GM10266 (cell line): ENCODE measurements at regions not wholly inside any gene's neighbourhood (a gene's known extent, or its start where the extent isn't known, plus 50 kb on each side); places are given as distances from the start of the nearest gene placed in this dataset.

Source experiments
- DNase-seq: peaks from one replicate; pipeline ENCODE4 v3.0.0; 2012; ENCODE audit errors: extremely low spot score
- TF ChIP-seq, protein P1 (sequence below): IDR thresholded peaks from 2 replicates; pipeline ENCODE4 v1.5.1; 2012; ENCODE audit warnings: mild to moderate bottlenecking, low read depth; ENCODE audit not compliant: control insufficient read depth, insufficient read depth; ENCODE audit errors: missing control alignments

DNA sequence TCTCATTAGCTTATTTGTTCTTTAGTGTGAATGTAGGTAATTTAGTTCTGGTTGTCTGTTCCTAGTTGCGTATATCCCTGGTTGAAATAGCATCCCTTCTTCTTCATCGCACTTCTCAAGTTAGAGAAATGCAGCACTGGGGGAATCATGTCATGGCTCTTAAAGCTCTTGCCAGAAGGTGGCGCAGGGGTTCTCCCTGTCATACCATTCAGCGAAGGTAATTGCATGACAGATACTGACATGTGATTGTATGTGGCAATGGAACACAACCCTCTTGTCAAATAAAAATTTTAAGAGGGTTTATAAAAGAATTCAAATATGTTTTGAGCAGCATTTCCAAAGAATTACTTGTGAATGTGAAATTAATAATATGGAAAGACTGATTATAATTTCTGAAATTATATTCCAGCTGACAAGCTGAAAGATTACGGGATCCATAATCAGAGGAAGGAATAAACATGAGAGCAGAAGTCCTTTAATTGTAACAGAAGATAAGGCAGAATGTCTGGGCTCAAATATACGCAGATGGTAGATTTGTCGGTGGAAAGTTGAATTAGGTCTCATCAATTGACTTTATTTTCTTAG lies 411.7 kb downstream of the DSEL start:
- DNase-seq = no peak
- TF ChIP-seq, protein P1, sequence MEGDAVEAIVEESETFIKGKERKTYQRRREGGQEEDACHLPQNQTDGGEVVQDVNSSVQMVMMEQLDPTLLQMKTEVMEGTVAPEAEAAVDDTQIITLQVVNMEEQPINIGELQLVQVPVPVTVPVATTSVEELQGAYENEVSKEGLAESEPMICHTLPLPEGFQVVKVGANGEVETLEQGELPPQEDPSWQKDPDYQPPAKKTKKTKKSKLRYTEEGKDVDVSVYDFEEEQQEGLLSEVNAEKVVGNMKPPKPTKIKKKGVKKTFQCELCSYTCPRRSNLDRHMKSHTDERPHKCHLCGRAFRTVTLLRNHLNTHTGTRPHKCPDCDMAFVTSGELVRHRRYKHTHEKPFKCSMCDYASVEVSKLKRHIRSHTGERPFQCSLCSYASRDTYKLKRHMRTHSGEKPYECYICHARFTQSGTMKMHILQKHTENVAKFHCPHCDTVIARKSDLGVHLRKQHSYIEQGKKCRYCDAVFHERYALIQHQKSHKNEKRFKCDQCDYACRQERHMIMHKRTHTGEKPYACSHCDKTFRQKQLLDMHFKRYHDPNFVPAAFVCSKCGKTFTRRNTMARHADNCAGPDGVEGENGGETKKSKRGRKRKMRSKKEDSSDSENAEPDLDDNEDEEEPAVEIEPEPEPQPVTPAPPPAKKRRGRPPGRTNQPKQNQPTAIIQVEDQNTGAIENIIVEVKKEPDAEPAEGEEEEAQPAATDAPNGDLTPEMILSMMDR = peak; percentile 70

DNA sequence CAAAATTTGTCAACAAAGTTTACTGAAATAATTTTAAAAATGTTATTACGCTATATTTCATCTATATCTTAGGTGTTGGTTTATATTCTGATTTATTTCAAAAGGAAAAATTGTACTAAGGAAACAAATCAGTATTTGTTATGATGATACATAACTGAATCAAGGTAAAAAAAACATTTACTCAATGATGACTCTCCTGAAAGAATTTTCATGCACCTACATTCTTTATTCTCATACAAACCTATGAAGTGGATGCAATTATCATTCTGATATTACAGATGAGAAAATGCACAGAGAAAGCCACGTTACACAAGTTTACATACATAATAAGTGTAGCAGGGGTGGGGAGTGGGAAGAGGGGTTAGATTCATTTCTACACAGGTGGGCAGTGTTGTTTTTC lies 422.4 kb downstream of the DSEL start:
- no peak for DNase-seq
- TF ChIP-seq, protein P1 = no peak

DNA sequence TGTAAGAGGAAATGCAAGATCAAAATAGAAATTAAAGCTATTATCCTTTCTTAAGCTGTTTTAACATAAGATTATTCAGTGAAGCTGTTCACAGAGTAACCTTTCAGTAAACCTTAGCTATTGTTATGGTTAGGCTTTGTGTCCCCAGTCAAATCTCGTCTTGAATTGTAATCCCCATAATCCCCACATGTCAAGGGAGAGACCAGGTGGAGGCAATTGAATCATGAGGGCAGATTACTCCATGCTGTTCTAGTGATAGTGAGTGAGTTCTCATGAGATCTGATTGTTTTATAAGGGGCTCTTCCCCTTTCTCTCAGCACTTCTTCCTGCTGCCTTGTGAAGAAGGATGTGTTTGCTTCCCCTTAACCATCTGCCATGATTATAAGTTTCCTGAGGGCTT lies 424.4 kb downstream of the DSEL start:
- TF ChIP-seq, protein P1 = no peak
- no peak for DNase-seq

DNA sequence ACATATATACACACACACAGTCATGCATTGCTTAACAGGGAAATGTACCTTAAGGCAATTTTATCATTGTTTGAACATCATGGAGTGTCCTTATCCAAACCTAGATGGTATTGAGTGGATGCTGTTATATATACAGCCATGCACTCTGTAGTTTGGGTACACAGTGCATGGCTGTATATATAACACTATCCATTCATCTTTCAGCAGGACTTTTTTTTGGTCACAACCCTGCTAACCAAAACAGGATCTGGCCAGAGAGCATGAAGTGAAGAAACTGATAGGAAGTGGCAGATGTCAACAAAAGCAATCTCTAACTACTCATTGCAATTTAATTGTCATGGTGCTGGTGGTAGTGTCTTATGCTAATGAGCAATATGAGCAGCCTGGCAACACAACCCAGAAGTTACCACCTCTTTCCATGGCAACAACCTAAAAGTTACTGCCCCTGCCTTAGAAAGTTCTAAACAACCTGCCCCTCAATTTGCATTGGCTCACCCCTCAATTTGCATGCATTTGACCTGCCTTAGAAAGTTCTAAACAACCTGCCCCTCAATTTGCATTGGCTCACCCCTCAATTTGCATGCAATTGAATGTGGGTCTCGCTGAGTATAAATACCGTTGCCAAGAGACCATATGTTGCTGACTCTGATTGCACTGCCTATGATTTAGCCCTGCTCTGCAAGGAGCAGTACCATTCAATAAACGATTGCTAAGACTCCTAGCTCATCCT lies 434.9 kb downstream of the DSEL start:
- no peak for DNase-seq
- TF ChIP-seq, protein P1 = no peak

DNA sequence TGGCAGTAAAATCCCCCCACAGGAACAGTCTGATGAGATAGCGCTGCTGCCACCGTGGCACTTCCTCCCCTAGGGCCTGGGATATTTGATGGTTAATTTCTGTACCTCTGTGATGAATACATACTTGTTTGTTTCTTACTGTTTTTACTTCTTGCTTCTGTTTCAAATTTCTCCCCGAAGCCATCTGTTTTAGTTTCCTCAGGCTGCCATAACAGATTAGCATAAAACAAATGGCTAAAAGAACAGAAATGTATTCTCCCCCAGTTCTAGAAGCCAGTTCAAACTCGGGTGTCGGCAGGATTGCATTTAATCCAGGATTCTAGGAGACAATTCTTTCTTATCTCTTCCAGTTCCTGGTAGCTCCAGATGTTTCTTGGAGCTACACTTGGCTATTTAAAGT lies 435.9 kb downstream of the DSEL start:
- DNase-seq = no peak
- TF ChIP-seq, protein P1 = no peak

DNA sequence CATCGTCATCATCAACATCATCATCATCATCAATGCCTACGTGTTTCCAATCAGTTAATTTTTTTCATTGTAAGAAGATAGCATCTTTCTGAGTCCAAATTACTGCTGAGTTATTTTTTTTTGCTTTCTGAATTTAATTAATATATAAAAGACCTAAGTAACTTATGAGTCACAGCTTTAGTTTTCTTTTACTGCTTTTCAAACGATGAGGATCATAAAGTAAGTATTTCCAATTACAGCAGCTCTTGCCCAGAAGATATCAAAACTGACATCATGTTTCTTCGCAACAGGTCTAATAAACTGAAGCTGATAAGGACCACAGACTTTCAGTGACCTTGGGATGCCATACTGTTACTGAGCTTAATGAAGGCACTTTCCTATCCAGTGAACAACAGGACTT lies 442.2 kb downstream of the DSEL start:
- no peak for DNase-seq
- TF ChIP-seq, protein P1 = no peak

DNA sequence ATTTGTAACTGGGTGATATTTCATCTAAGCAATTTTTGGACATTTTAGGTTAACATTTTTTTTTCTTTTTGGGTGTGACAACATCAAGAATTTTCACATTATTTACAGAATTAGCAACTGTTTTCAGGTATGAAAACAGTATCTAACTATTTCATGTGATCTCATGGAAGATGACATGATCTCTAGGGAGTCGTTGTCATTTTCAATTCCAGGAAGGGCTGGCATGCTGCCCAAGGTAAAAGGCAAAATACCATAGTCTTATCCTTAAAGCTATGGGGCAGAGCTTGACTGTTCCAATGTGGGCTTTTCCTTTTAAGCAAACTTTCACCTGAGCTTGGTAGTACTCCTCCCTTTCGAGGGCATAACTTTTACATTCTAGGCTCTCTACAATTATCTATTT lies 443.7 kb downstream of the DSEL start:
- no peak for DNase-seq
- TF ChIP-seq, protein P1 = no peak
